ENCODE measurements at regions not wholly inside any gene's neighbourhood (a gene's known extent, or its start where the extent isn't known, plus 50 kb on each side); places are given as distances from the start of the nearest gene placed in this dataset.

DNA sequence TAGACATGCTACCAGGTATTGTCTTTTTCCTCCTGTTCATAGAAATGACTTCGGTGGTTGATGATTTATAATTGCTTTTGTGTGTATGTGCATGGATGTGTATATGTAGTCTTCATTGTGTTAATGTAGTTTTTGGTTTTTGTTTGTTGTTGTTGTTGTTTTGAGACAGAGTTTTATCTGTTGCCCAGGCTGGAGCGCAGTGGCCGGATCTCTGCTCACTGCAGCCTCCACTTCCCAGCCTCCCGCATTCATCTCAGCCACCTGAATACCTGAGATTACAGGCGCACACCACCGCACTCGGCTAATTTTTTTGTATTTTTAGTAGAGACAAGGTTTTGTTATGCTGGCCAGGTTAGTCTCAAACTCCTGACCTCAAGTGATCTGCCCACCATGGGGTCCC, 75.2 kb downstream of the HFE start:
- TF ChIP-seq, protein P1, sequence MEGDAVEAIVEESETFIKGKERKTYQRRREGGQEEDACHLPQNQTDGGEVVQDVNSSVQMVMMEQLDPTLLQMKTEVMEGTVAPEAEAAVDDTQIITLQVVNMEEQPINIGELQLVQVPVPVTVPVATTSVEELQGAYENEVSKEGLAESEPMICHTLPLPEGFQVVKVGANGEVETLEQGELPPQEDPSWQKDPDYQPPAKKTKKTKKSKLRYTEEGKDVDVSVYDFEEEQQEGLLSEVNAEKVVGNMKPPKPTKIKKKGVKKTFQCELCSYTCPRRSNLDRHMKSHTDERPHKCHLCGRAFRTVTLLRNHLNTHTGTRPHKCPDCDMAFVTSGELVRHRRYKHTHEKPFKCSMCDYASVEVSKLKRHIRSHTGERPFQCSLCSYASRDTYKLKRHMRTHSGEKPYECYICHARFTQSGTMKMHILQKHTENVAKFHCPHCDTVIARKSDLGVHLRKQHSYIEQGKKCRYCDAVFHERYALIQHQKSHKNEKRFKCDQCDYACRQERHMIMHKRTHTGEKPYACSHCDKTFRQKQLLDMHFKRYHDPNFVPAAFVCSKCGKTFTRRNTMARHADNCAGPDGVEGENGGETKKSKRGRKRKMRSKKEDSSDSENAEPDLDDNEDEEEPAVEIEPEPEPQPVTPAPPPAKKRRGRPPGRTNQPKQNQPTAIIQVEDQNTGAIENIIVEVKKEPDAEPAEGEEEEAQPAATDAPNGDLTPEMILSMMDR (IDR thresholded peaks at IDR 0.05) = no peak
- no peak for TF ChIP-seq ZFX (IDR thresholded peaks at IDR 0.05; ENCODE audit: borderline replicate concordance)

Measured in 22Rv1 (cell line).